IMR-90 (cell line): ENCODE measurements at regions not wholly inside any gene's neighbourhood (a gene's known extent, or its start where the extent isn't known, plus 50 kb on each side); places are given as distances from the start of the nearest gene placed in this dataset.

Experiments used
- ATAC-seq: fragments of 200-7000 bp; cut with Tn5 transposase; 2 replicates; pipeline ENCODE4 v1.9.1; 2020; ENCODE audit warnings: low read depth, mild to moderate bottlenecking, moderate library complexity
- BruUV-seq: library from RNA; stranded (reverse); fragments of 400-500 nt; replicated peaks from 2 replicates; lab custom pipeline; 2021; lab: Mats Ljungman, UMichigan
- CTCF ChIA-PET: fragments of 300-600 bp; formaldehyde crosslinking; extraction: SDS; loops from one replicate; lab custom pipeline; 2021; ENCODE audit warnings: antibody characterized with exemption; lab: Yijun Ruan, JAX
- POLR2A ChIA-PET: fragments of 300-600 bp; sonication (Branson Sonifier 250); formaldehyde crosslinking; loops from one replicate; lab custom pipeline; 2022; ENCODE audit warnings: antibody characterized with exemption; ENCODE audit not compliant: unreplicated experiment; lab: Charles Lee
- DNase-seq: peaks from one replicate; pipeline ENCODE4 v3.0.0; 2013
- H2AFZ ChIP-seq: replicated peaks from 2 replicates; pipeline ENCODE3; 2013; ENCODE audit warnings: low read length, mild to moderate bottlenecking; ENCODE audit not compliant: poor library complexity
- H2AK5ac ChIP-seq: 2 replicates; pipeline ENCODE4 v1.6.1; 2013; ENCODE audit warnings: low read depth, low read length, inconsistent platforms
- H2AK9ac ChIP-seq: replicated peaks from 2 replicates; pipeline ENCODE3; 2013; ENCODE audit warnings: mild to moderate bottlenecking, low read depth, low read length, moderate library complexity; ENCODE audit not compliant: poor library complexity
- H2BK120ac ChIP-seq: 2 replicates; pipeline ENCODE4 v1.6.1; 2013; ENCODE audit warnings: low read depth, low read length, inconsistent platforms
- H2BK15ac ChIP-seq: 3 replicates; pipeline ENCODE4 v1.6.1; 2013; ENCODE audit warnings: low read depth, low read length, inconsistent platforms
- H2BK20ac ChIP-seq: 2 replicates; pipeline ENCODE4 v1.6.1; 2013; ENCODE audit warnings: low read depth, mild to moderate bottlenecking, inconsistent platforms, low read length, moderate library complexity
- H2BK5ac ChIP-seq: 2 replicates; pipeline ENCODE4 v1.6.1; 2013; ENCODE audit warnings: mild to moderate bottlenecking, low read depth, low read length, inconsistent platforms; ENCODE audit not compliant: poor library complexity, severe bottlenecking
- H3K14ac ChIP-seq: replicated peaks from 2 replicates; pipeline ENCODE4 v1.6.1; 2013; ENCODE audit warnings: low read depth, low read length, inconsistent platforms
- H3K18ac ChIP-seq: 2 replicates; pipeline ENCODE4 v1.6.1; 2013; ENCODE audit warnings: low read depth, low read length, control low read depth
- H3K23ac ChIP-seq: 2 replicates; pipeline ENCODE4 v1.6.1; 2013; ENCODE audit warnings: low read depth, low read length, inconsistent platforms
- H3K27ac ChIP-seq: 2 replicates; pipeline ENCODE4 v1.5.1; 2013; ENCODE audit warnings: mild to moderate bottlenecking, control low read depth, low read length; ENCODE audit not compliant: insufficient read depth
- H3K27me3 ChIP-seq: 2 replicates; pipeline ENCODE4 v1.6.1; 2013; ENCODE audit warnings: low read length; ENCODE audit not compliant: control insufficient read depth, insufficient read depth
- H3K36me3 ChIP-seq: 2 replicates; pipeline ENCODE4 v1.6.1; 2013; ENCODE audit warnings: low read length, mixed read lengths; ENCODE audit not compliant: control insufficient read depth, insufficient read depth
- H3K4ac ChIP-seq: 2 replicates; pipeline ENCODE4 v1.6.1; 2013; ENCODE audit warnings: low read depth, low read length, inconsistent platforms
- H3K4me1 ChIP-seq: 2 replicates; pipeline ENCODE4 v1.6.1; 2013; ENCODE audit warnings: low read length, mixed read lengths; ENCODE audit not compliant: control insufficient read depth, insufficient read depth
- H3K4me2 ChIP-seq: 2 replicates; pipeline ENCODE4 v1.6.1; 2013; ENCODE audit warnings: low read depth, mild to moderate bottlenecking, control low read depth, low read length, moderate library complexity
- H3K4me3 ChIP-seq: 2 replicates; pipeline ENCODE4 v1.5.1; 2013; ENCODE audit warnings: low read depth, mild to moderate bottlenecking, control low read depth, low read length, moderate library complexity; ENCODE audit not compliant: insufficient read depth
- H3K56ac ChIP-seq: 2 replicates; pipeline ENCODE4 v1.6.1; 2013; ENCODE audit warnings: low read length, inconsistent platforms; ENCODE audit not compliant: insufficient read depth; ENCODE audit errors: extremely low read depth
- H3K79me1 ChIP-seq, 2 experiments: 2 replicates each; pipeline ENCODE4 v1.6.1; 2013; ENCODE audit warnings: low read length in 2 of 2, inconsistent platforms in 1 of 2, low read depth in 1 of 2
- H3K9ac ChIP-seq: 2 replicates; pipeline ENCODE4 v1.6.1; 2013; ENCODE audit warnings: low read depth, low read length, control low read depth
- H3K9me1 ChIP-seq: 2 replicates; pipeline ENCODE4 v1.6.1; 2013; ENCODE audit warnings: low read length, inconsistent platforms; ENCODE audit not compliant: insufficient read depth
- H3K9me3 ChIP-seq: 2 replicates; pipeline ENCODE4 v1.6.1; 2013; ENCODE audit warnings: low read length; ENCODE audit not compliant: control insufficient read depth, insufficient read depth
- H4K20me1 ChIP-seq: 2 replicates; pipeline ENCODE4 v1.6.1; 2013; ENCODE audit warnings: low read length, inconsistent platforms; ENCODE audit not compliant: insufficient read depth
- H4K5ac ChIP-seq: 2 replicates; pipeline ENCODE4 v1.6.1; 2013; ENCODE audit warnings: mild to moderate bottlenecking, low read depth, low read length, control low read depth
- H4K8ac ChIP-seq, 2 experiments: 2 replicates each; pipeline ENCODE4 v1.6.1; 2013; ENCODE audit warnings: low read depth in 2 of 2, low read length in 2 of 2, control low read depth in 1 of 2, inconsistent platforms in 1 of 2
- H4K91ac ChIP-seq: 2 replicates; pipeline ENCODE4 v1.6.1; 2013; ENCODE audit warnings: low read depth, low read length, inconsistent platforms; ENCODE audit not compliant: insufficient read depth
- BHLHE40 ChIP-seq: fragments of 150-350 bp; IDR thresholded peaks from 2 replicates; pipeline ENCODE4 v1.6.1; 2016; ENCODE audit warnings: mild to moderate bottlenecking, low read depth, low read length
- CEBPB ChIP-seq: IDR thresholded peaks from 2 replicates; pipeline ENCODE4 v1.6.1; 2012; ENCODE audit warnings: low read depth, low read length, improper control_type of control experiment
- CHD1 ChIP-seq: IDR thresholded peaks from 2 replicates; pipeline ENCODE4 v1.6.1; 2012; ENCODE audit warnings: low read depth, low read length, improper control_type of control experiment
- CTCF ChIP-seq: conservative IDR thresholded peaks from 2 replicates; pipeline ENCODE4 v1.5.1; 2012; ENCODE audit warnings: mild to moderate bottlenecking, low read depth, low read length, improper control_type of control experiment
- ELK1 ChIP-seq: fragments of 150-350 bp; IDR thresholded peaks from 2 replicates; pipeline ENCODE4 v1.6.1; 2016; ENCODE audit warnings: low read depth, mild to moderate bottlenecking, low read length, moderate library complexity, borderline replicate concordance
- FOS ChIP-seq: fragments of 150-350 bp; IDR thresholded peaks from 2 replicates; pipeline ENCODE4 v1.6.1; 2016; ENCODE audit warnings: low read depth, low read length
- MAFK ChIP-seq: IDR thresholded peaks from 2 replicates; pipeline ENCODE4 v1.6.1; 2012; ENCODE audit warnings: low read depth, low read length, improper control_type of control experiment
- MAZ ChIP-seq: IDR thresholded peaks from 2 replicates; pipeline ENCODE4 v1.6.1; 2012; ENCODE audit warnings: low read depth, mild to moderate bottlenecking, low read length, improper control_type of control experiment, moderate library complexity, borderline replicate concordance
- MXI1 ChIP-seq: IDR thresholded peaks from 2 replicates; pipeline ENCODE4 v1.6.1; 2012; ENCODE audit warnings: low read depth, mild to moderate bottlenecking, low read length, moderate library complexity, borderline replicate concordance
- RFX5 ChIP-seq: IDR thresholded peaks from 2 replicates; pipeline ENCODE4 v1.8.0; 2012; ENCODE audit warnings: low read depth, mild to moderate bottlenecking, low read length, moderate library complexity
- SMC3 ChIP-seq: fragments of 150-350 bp; IDR thresholded peaks from 2 replicates; pipeline ENCODE4 v1.6.1; 2016; ENCODE audit warnings: low read depth, mild to moderate bottlenecking, antibody characterized with exemption, low read length, moderate library complexity
- USF2 ChIP-seq: fragments of 150-350 bp; IDR thresholded peaks from 2 replicates; pipeline ENCODE4 v1.6.1; 2017; ENCODE audit warnings: mild to moderate bottlenecking, antibody characterized with exemption, low read length, low read depth
- WGBS, 2 experiments: methylation state at CpG; one replicate each; pipeline versions ENCODE4 v1.1.5 to v1.1.7; 2013; ENCODE audit warnings: missing lambda C conversion rate in 2 of 2; ENCODE audit not compliant: insufficient read length in 1 of 2; ENCODE audit errors: extremely low coverage in 2 of 2; 5-methylcytosine and 5-hydroxymethylcytosine counted together
- dilution Hi-C: fragments of 300-500 bp; cut with HindIII; formaldehyde crosslinking; loops from one replicate; pipeline ENCODE4 v1.14.3; 2018; ENCODE audit warnings: low sequenced_read_pairs; ENCODE audit not compliant: unreplicated experiment
- in situ Hi-C: fragments of 300-500 bp; cut with MboI; formaldehyde crosslinking; loops from 3 replicates; pipeline ENCODE4 v1.14.3; 2019; ENCODE audit warnings: low sequenced_read_pairs, inconsistent platforms, mixed read lengths
- intact Hi-C: fragments of 100-400 bp; cut with micrococcal nuclease; formaldehyde crosslinking; loops from 2 replicates; pipeline ENCODE4 v1.10.0; 2022

- Histone ChIP-seq H2BK20ac (no peak overlapping the region), H3K36me3 (no peaks in the 10 kb centered on the region), H3K23ac (no peak overlapping the region), H3K4me2 (no peak overlapping the region), H2BK15ac (no peak overlapping the region), H2BK5ac (no peak overlapping the region), H4K20me1 (no peaks in the 10 kb centered on the region), H3K4me1 (no peaks in the 10 kb centered on the region), H3K56ac (no peak overlapping the region), H4K5ac (no peak overlapping the region), H2AK5ac (no peak overlapping the region), H3K18ac (no peak overlapping the region), H4K8ac (no peak overlapping the region), H3K14ac (no peak overlapping the region), H3K9ac (no peak overlapping the region), H3K27ac (no peak overlapping the region), H3K4ac (no peak overlapping the region), H2BK120ac (no peak overlapping the region), H3K79me1 (no peaks in the 10 kb centered on the region), H3K4me3 (no peak overlapping the region), H2AK9ac (no peak overlapping the region), H2AFZ (no peak overlapping the region), H3K9me3 (no peaks in the 10 kb centered on the region), H4K91ac (no peak overlapping the region), H3K9me1 (no peaks in the 10 kb centered on the region), H3K27me3 (no peaks in the 10 kb centered on the region; the same call in 1 of the 2 replicates)
- no CpG with 5 or more reads among the region's 2 CpGs for WGBS, 2 experiments
- POLR2A ChIA-PET: no interaction called here
- dilution Hi-C loops (no loop called here), in situ Hi-C loops (no loop called here), intact Hi-C loops (no loop called here)
- ATAC-seq (no peak), DNase-seq (no peak)
- BruUV-seq: no TSS peak
- CTCF ChIA-PET: no interaction called here
- TF ChIP-seq MAZ: no peak
- TF ChIP-seq RFX5: no peak
- no peak for TF ChIP-seq MAFK
- no peak for TF ChIP-seq ELK1
- no peak for TF ChIP-seq MXI1
- no peak for TF ChIP-seq USF2
- TF ChIP-seq CEBPB: no peak
- TF ChIP-seq FOS: no peak
- no peak for TF ChIP-seq BHLHE40
- TF ChIP-seq CTCF: no peak
- no peak for TF ChIP-seq CHD1
- TF ChIP-seq SMC3: no peak
These were observed 113.9 kb upstream of the DOK5 start for GRCh38 chr20:54361475-54361874.
